HEK293T (cell line): ENCODE measurements at regions not wholly inside any gene's neighbourhood (a gene's known extent, or its start where the extent isn't known, plus 50 kb on each side); places are given as distances from the start of the nearest gene placed in this dataset.

ENCODE experiments used
- CTCF ChIA-PET: fragments of 350-600 bp; formaldehyde crosslinking; extraction: SDS; loops from one replicate; lab custom pipeline; 2021; ENCODE audit warnings: antibody characterized with exemption, inconsistent platforms; lab: Yijun Ruan, JAX
- POLR2A ChIA-PET: fragments of 350-600 bp; formaldehyde crosslinking; extraction: SDS; loops from one replicate; lab custom pipeline; 2020; ENCODE audit warnings: antibody characterized with exemption, inconsistent platforms; lab: Yijun Ruan, JAX
- DNase-seq: peaks from one replicate; pipeline ENCODE4 v3.0.0; 2012; ENCODE audit warnings: mixed read lengths; ENCODE audit errors: extremely low spot score
- ARNT ChIP-seq: fragments of 450-650 bp; IDR thresholded peaks from 2 replicates; pipeline ENCODE4 v1.6.1; 2017; ENCODE audit warnings: mild to moderate bottlenecking
- BHLHE40 ChIP-seq: fragments of 450-650 bp; IDR thresholded peaks from 2 replicates; pipeline ENCODE4 v1.6.1; 2016; ENCODE audit warnings: mild to moderate bottlenecking, moderate library complexity, borderline replicate concordance
- CTBP1 ChIP-seq: fragments of 450-650 bp; IDR thresholded peaks from 2 replicates; pipeline ENCODE4 v1.6.1; 2016; ENCODE audit warnings: borderline replicate concordance
- ELF4 ChIP-seq: fragments of 450-650 bp; IDR thresholded peaks from 2 replicates; pipeline ENCODE4 v1.6.1; 2017; ENCODE audit warnings: antibody characterized with exemption
- FOXA1 ChIP-seq: fragments of 450-650 bp; IDR thresholded peaks from 2 replicates; pipeline ENCODE4 v1.6.1; 2016; ENCODE audit warnings: mild to moderate bottlenecking
- FOXK2 ChIP-seq: fragments of 450-650 bp; IDR thresholded peaks from 2 replicates; pipeline ENCODE4 v1.6.1; 2016; ENCODE audit warnings: mild to moderate bottlenecking
- FOXM1 ChIP-seq: fragments of 450-650 bp; IDR thresholded peaks from 2 replicates; pipeline ENCODE4 v1.6.1; 2017; ENCODE audit warnings: mild to moderate bottlenecking, borderline replicate concordance
- HDGF ChIP-seq: fragments of 450-650 bp; IDR thresholded peaks from 2 replicates; pipeline ENCODE4 v1.6.1; 2017; ENCODE audit warnings: antibody characterized with exemption, borderline replicate concordance
- L3MBTL2 ChIP-seq: fragments of 450-650 bp; conservative IDR thresholded peaks from 2 replicates; pipeline ENCODE4 v1.6.1; 2016; ENCODE audit warnings: mild to moderate bottlenecking
- LEF1 ChIP-seq: fragments of 450-650 bp; IDR thresholded peaks from 2 replicates; pipeline ENCODE4 v1.6.1; 2017; ENCODE audit warnings: mild to moderate bottlenecking, borderline replicate concordance
- NFRKB ChIP-seq: fragments of 450-650 bp; IDR thresholded peaks from 2 replicates; pipeline ENCODE4 v1.6.1; 2016; ENCODE audit warnings: mild to moderate bottlenecking, moderate library complexity
- SP1 ChIP-seq: fragments of 450-650 bp; IDR thresholded peaks from 2 replicates; pipeline ENCODE4 v1.6.1; 2017
- SUZ12 ChIP-seq: fragments of 450-650 bp; IDR thresholded peaks from 2 replicates; pipeline ENCODE4 v1.6.1; 2016; ENCODE audit warnings: mild to moderate bottlenecking
- TARDBP ChIP-seq: fragments of 450-650 bp; IDR thresholded peaks from 2 replicates; pipeline ENCODE4 v1.6.1; 2016
- ZNF384 ChIP-seq: fragments of 450-650 bp; IDR thresholded peaks from 2 replicates; pipeline ENCODE4 v1.6.1; 2016
- TF ChIP-seq, protein P1 (sequence below): fragments of 450-650 bp; IDR thresholded peaks from 2 replicates; pipeline ENCODE4 v1.6.1; 2016

DNA sequence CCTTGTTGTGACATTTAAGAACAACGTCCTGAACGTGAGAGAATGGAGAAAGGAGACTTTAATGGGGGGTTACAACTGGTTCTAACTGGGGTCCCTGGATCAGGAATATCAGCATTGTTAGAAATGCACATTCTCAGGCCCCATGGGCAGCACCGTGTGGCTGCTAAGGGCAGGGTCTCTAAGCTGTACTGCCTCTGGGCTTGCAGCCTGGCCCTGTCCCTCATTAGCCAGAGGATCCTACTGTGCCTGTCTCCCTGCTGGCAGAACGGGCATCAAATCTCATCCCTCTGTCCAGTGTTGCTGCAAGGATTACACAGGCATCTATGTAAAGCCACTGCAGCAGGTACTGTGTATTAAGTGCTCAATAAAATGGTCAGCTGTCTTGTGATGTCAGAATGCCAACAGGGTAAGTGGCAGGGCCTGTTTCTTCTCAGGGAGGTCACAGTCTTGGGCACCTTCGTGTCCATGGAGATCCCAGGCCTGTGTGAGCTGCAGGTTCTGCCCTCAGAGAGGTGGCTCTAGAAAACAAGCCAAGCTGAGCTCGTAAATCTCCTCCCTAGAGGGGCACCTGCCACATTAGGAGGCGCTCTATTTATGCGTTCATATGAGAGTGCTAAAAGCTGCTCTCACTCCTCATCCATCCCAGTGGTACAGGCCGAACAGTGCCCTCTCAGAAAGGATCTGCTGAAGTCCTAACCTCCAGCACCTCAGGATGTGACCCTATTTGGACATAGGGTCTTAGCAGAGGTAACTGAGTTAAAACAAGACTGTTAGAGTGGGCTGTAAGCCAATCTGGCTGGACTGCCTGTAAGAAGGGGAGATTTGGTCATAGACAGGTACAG is 210.5 kb downstream of the GADD45G start:
- TF ChIP-seq FOXK2 (no peak), L3MBTL2 (no peak), ZNF384 (no peak), NFRKB (no peak), ELF4 (no peak)
- POLR2A ChIA-PET, result no interaction called here
- CTCF ChIA-PET, result interaction anchor here (1.3 to 2.0 kb wide), 2 partner anchors 212 to 284 kb away, joined by 5 read pairs; no protein-coding TSS in a partner anchor
- no peak for DNase-seq

DNA sequence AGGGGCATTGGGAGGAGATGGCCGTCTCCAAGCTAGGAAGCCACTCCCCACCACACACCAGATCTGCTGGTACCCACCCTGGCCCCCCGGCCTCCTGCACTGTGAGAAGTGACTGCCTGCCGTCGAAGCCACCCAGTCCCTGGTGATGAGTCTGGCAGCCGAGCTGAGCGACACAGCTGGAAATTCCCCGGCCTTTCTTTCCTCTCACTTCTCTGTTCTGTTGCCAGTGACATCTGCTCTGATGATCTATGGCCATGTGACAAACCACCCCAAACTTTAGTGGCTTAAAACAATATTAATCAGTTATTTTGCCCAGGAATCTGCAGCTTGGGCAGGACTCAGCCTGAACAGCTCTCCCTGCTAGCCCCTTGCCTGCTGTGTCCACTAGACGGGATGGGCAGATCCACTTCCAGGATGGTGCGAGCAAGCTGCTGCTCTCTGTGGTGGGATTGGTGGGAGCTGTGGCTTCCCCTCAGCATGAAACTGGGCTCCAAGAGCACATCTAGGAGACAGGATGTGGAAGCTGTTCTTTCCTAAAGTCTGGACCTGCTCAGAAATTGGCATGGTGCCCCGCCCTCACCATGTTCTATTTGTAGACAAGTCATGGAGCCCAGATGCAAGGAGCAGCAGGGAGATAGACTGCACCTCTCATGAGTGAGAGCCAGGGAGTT is 211.2 kb downstream of the GADD45G start:
- TF ChIP-seq FOXK2, result no peak
- TF ChIP-seq, protein P1, sequence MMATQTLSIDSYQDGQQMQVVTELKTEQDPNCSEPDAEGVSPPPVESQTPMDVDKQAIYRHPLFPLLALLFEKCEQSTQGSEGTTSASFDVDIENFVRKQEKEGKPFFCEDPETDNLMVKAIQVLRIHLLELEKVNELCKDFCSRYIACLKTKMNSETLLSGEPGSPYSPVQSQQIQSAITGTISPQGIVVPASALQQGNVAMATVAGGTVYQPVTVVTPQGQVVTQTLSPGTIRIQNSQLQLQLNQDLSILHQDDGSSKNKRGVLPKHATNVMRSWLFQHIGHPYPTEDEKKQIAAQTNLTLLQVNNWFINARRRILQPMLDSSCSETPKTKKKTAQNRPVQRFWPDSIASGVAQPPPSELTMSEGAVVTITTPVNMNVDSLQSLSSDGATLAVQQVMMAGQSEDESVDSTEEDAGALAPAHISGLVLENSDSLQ, result no peak
- no peak for TF ChIP-seq TARDBP
- TF ChIP-seq CTBP1, result no peak
- TF ChIP-seq ARNT, result no peak
- no peak for TF ChIP-seq BHLHE40
- ChIA-PET CTCF (interaction anchor here (0.8 to 1.3 kb wide), 2 partner anchors 85 to 284 kb away, joined by 3 to 5 read pairs; no protein-coding TSS in a partner anchor), POLR2A (no interaction called here)
- DNase-seq, result no peak

DNA sequence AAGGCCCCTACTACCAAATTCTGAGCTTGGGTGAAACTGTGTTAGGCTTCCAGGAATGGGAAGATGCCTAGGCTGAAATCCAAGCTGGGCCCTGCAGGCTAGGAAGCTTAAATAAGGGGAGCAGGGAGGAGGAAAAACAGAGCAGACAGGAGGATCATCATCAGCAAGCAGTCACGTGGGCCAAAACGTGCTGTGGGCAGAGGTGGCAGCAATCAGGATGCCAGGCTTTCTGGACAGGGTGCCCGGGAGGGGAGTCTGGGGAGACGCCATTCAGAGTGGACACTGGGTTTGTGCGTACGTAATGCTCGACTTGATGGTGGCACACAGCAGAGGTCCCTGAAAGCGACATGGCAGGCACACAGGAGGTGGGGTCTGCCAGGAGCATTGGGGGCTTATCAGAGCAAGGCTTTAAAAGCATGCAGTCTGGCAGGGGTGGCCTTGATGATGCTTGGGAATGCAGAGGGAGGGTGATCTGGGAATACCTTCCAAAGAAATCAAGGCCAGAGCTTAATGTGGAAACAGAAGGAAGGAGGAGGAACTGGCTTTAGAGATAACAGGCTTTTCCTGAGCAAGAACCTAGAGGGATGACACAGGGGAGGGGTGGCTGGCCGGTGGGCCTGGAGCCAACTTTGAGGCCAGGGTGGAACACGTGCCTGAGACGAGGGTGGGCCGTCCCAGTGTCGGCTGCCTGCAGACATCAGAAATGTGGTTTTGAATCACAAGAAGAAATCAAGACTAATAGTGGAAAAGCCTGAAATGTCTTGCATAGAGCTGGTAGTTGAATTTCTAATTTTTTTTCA is 212.5 kb downstream of the GADD45G start:
- CTCF ChIA-PET, result no interaction called here
- POLR2A ChIA-PET, result no interaction called here
- TF ChIP-seq FOXM1 (no peak), ELF4 (no peak), BHLHE40 (no peak), HDGF (no peak), TARDBP (no peak), CTBP1 (no peak), L3MBTL2 (no peak), ARNT (no peak), NFRKB (no peak)
- TF ChIP-seq, protein P1, result no peak
- DNase-seq, result no peak

DNA sequence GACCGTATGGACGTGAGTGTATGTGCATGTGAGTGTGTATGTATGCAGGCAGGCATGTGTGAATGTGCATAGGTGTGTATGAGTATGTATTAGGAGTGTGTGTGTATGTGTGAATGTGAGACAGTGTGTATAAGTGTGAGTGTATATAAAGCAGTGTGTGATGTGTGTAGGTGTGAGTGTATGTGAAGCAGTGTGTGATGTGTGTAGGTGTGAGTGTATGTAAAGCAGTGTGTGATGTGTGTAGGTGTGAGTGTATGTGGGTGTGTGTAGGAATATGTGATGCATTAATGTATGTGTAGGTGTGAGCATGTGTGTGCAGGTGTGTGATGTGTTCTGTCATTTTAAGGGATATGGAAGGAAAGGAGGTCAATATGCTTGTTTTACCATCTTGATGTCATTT is 215.5 kb downstream of the GADD45G start:
- POLR2A ChIA-PET, result interaction anchor here (0.9 kb wide), 1 partner anchor 217 kb away, joined by 3 read pairs; no protein-coding TSS in a partner anchor
- no peak for DNase-seq
- TF ChIP-seq TARDBP (no peak), SP1 (no peak), ARNT (no peak), ELF4 (no peak), BHLHE40 (no peak), SUZ12 (no peak), L3MBTL2 (no peak), HDGF (no peak), NFRKB (no peak), FOXK2 (no peak), FOXA1 (no peak), CTBP1 (no peak), LEF1 (no peak), ZNF384 (no peak), FOXM1 (no peak)
- TF ChIP-seq, protein P1, result no peak
- CTCF ChIA-PET, result interaction anchor here (0.6 kb wide), 1 partner anchor 106 kb away, joined by 3 read pairs; no protein-coding TSS in a partner anchor

DNA sequence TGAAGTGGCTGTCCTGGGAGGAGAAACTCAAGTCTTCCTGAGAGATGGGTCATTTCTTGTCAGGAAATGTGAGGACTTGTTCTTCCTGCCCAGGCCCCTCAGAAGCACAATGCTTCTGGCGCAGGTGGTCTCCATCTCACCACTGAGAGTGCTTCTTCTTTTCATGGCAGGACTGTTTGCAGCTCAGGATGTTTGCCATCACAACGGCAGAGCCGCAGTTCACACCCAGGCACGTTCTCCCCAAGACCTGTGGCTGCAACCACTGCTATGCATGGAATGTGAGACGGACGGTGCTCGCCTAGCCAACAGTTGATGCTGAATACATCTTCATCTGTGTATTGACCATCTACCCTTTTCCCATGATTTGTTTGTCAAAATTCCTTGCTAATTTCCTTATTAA is 216.3 kb downstream of the GADD45G start:
- TF ChIP-seq HDGF (no peak), L3MBTL2 (no peak), BHLHE40 (no peak), FOXK2 (no peak), FOXM1 (no peak), FOXA1 (no peak), ELF4 (no peak), ZNF384 (no peak), NFRKB (no peak), LEF1 (no peak), TARDBP (no peak), ARNT (no peak), CTBP1 (no peak), SP1 (no peak), SUZ12 (no peak)
- TF ChIP-seq, protein P1, result no peak
- ChIA-PET POLR2A (interaction anchor here (0.9 kb wide), 1 partner anchor 218 kb away, joined by 3 read pairs; no protein-coding TSS in a partner anchor), CTCF (no interaction called here)
- DNase-seq, result no peak
